ENCODE measurements at regions not wholly inside any gene's neighbourhood (a gene's known extent, or its start where the extent isn't known, plus 50 kb on each side); places are given as distances from the start of the nearest gene placed in this dataset.
A peak's percentile ranks its signal among the peaks of the same experiment; 100 is the strongest.

- TF ChIP-seq CHD7 (IDR thresholded peaks at IDR 0.05; ENCODE audit: insufficient replicate concordance, low read length) (peak; percentile 52), TAF1 (IDR thresholded peaks at IDR 0.05; ENCODE audit: low read depth, low read length) (0 out of 2 replicates have a peak, but pooled peaks have one; percentile 7), HDAC6 (IDR thresholded peaks at IDR 0.05; ENCODE audit: low read depth, low read length) (no peak), POLR2A (IDR thresholded peaks at IDR 0.05; ENCODE audit: control extremely low read depth in 1 of 2, low read depth in 2 of 2, low read length in 2 of 2) (peak in 1 of 2 experiments; percentile 44; a peak in 1 of 3 replicates), JUND (IDR thresholded peaks at IDR 0.05; ENCODE audit: low read length) (peak; percentile 41; the same call in 1 of the 2 replicates), TBP (IDR thresholded peaks at IDR 0.05; ENCODE audit: low read depth, low read length) (no peak), YY1 (IDR thresholded peaks at IDR 0.05; ENCODE audit: low read depth, low read length) (peak; percentile 83), CTBP2 (IDR thresholded peaks at IDR 0.05; ENCODE audit: borderline replicate concordance, insufficient read depth, insufficient read length, low read length) (peak; percentile 23), SIN3A (conservative IDR thresholded peaks at IDR 0.05 in 1 of 2, IDR thresholded peaks at IDR 0.05 in 1 of 2; ENCODE audit: low read depth in 1 of 2, low read length in 2 of 2) (no peak), SUZ12 (IDR thresholded peaks at IDR 0.05; ENCODE audit: low read length) (no peak)
Measured at GRCh38 chr1:224497714-224498573, 63.3 kb upstream of the WDR26 start (continued).

All from H1 (cell line).